Retina (tissue), 1 donor: ENCODE measurements at regions not wholly inside any gene's neighbourhood (a gene's known extent, or its start where the extent isn't known, plus 50 kb on each side); places are given as distances from the start of the nearest gene placed in this dataset.
"Not testable (repeated sequence)": the region's sequence is repeated elsewhere in the genome, so short reads cannot be mapped to it uniquely, and the experiment has no call there.

Experiments used
- DNase-seq: peaks from one replicate; pipeline ENCODE4 v3.0.0-alpha.2; 2016

DNA sequence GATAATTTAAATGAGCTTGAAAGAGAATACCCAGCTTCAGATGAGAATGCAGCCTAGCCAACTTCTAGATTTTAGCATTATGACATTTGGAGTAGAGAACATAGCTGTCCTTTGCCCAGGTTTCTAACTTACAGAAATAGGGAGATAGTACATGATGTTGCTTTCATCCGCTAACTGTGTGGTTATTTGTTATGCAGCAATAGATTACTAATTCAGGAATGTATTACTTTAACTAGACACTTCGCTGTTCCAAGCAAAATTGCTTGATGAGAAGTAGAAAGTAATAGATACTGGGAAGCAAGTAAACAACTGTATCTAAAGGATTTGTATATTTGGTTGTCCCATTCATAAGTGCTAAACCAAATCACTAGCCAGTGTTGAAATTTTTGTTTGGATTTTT, 790.9 kb upstream of the PRR20A start:
- no peak for DNase-seq

- no peak for DNase-seq
Measured at GRCh38 chr13:56351041-56351440, 789.7 kb upstream of the PRR20A start.

DNA sequence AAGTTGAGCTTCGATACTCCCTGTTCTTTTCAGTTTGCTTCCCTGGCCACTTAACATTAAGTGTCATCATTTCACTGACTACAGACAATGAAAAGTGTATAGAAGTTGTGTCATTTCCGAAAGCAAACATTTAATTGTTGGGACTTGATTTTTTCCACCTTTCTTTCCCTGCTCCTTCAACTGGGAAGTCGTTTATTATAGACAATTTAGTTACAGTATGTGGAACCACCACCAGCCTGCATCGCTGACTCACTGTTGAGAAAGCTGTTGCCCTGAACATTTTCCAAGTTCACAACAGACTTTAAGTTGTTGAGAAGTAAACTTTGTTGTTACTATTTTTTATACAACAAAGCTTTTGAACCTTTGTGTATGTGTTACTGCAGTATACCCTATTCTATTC, 788.4 kb upstream of the PRR20A start:
- DNase-seq: no peak

DNA sequence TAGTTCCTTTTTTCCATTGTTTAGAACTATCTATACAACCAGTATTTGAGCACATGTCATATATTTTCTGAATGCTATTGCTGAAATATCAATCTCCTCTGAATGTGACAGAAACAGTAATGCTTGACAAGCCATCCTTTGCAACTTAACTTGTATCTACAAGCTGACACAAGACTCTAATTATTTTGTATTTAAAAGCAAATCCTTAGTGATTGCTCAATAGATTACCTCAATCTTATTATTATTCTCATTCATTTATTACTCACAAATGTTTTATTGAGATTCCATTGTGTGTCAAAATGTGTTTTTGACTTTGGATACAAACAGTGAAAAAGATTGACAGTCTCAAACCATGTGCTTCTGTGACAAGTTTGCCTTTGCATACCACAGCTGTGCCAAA, 787.8 kb upstream of the PRR20A start:
- DNase-seq: no peak

- no peak for DNase-seq
Measured at GRCh38 chr13:56356690-56357089, 784.0 kb upstream of the PRR20A start.

DNA sequence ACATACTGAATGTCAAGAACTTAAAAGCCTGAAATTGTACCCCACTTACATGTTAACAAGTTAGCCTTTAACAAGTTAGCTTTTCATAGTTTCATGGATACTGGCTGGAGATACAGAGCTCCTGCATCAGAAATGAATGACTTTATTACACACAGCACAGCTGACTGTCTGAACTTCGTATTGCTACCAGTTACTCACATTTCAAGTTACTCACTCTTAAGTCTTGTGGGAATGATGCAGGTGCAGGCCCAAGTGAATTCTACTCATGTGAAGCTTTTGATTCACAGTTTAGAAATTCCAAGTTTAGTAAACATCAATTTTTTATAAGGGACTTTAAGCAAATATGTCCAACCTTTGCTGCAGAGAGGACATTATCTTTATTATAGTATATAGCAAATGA, 762.2 kb upstream of the PRR20A start:
- no peak for DNase-seq

- no peak for DNase-seq
Measured at GRCh38 chr13:56393549-56393948, 747.2 kb upstream of the PRR20A start.

DNA sequence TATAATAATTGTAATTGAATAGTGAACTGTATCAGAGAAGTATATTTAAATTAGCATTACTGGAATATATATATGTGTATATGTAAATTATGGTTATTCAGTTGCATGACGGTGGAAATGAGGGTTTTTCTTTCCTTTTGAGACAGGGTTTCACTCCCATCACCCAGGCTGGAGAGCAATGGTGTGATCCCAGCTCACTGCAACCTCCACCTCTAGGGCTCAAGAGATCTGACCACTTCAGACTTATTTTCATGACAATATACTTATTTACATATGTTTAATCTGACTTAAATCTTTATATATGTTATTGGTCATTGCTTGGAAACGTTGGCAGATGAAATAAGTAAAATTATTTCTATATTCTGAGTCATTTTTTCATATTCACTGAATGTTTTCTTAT, 744.4 kb upstream of the PRR20A start:
- no peak for DNase-seq

- DNase-seq: no peak
Measured at GRCh38 chr13:56400774-56401173, 739.9 kb upstream of the PRR20A start.

DNA sequence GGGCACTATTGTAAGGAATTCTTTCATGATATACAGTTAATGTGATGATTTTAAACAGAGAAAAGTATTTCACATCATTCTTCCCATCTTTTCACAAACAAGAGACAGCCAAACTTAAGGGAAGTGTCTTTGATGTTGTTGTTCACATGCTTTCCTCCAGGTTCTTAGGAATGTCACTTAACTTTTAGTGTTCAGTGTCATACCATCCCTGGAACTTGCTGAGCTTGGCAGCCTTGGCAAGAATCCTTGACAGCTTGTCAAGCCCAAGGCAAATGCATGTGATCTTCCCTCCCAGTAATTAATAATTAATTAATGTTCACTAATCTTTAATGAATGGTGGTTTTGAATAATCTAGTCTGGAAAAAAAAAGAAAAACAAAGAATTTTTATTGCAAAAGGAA, 727.9 kb upstream of the PRR20A start:
- no peak for DNase-seq

DNA sequence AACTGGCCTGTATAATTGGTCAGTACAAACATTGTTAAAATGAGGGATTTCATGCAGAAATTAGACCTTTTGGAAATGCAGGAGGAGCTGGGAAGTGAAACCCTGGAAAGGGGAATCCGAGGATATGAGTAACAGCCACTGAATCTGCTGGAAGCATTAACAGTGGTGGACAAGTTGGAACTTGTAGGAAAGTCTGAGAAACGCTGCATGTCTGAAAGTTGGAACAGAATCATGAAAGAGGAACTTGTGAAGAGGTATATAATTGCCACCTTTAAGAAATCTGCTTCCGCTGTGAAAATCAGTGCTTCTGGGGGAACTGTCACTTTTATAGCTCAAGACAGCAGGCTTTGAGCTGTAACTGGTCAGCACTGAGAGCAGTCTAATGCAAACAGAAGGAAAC, 716.5 kb upstream of the PRR20A start:
- no peak for DNase-seq

GRCh38 chr13:56457535-56458190, 683.1 kb upstream of the PRR20A start:
- DNase-seq: no peak

GRCh38 chr13:56459286-56459685, 681.4 kb upstream of the PRR20A start:
- no peak for DNase-seq

DNA sequence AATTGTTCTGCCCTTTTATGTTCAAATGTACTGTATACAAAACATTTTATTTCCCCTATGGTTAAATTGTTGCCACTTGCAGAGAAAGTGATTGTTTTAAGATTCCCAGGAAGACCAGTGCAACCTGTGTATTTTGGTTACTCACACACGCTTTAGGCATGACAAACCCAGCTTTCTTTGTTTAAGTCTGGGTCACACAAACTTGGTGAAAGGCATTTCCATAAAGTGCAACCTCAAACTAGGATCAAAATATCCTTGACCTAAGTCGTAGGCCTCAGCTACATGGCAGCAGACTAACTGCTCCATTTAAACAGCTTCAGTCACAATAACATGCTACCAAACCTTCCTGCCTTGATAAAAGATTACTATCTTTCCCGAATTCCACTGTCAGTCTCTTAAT, 639.0 kb upstream of the PRR20A start:
- DNase-seq: no peak

GRCh38 chr13:56510836-56511235, 629.9 kb upstream of the PRR20A start:
- DNase-seq: no peak

DNA sequence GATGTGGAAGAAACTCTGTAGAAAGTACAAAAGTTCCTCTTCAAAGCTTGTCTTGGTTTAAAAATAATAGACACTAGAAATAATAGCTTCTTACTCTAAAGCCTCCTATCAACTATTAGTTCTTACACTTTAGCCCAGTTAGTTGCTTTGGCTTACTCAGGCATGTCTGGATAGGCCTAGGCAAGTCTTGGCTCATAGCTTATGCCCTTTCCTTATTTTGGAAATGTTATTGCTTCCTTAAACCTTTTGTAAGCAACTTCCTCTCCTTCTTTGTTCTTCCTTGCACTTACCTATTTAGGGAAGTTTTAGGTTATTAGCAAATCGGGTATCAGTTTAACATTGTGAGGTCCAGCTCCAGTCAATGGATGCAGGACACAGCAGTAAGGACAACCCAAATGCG, 628.4 kb upstream of the PRR20A start:
- DNase-seq: not testable (repeated sequence)

- no peak for DNase-seq
Measured at GRCh38 chr13:56515441-56515840, 625.3 kb upstream of the PRR20A start.

- DNase-seq: no peak
Measured at GRCh38 chr13:56528040-56528790, 612.5 kb upstream of the PRR20A start.

DNA sequence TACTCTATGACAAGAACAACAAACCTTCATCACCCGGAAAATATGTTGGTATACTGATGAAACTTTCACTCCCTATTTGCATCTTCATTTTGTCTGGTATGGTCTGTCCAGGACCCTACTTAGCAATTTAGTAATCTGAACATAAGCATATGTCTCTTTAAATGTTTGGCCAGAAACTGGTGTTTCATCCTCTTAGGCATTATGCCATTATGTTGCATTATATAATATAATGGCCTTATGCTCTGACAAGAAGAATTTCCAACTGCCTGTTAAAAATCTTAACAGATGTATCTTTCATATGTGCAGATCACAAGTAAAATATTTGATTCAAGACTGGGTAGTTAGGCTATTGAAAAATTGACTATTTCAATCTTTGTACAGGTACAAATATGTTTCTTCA, 610.6 kb upstream of the PRR20A start:
- no peak for DNase-seq

DNA sequence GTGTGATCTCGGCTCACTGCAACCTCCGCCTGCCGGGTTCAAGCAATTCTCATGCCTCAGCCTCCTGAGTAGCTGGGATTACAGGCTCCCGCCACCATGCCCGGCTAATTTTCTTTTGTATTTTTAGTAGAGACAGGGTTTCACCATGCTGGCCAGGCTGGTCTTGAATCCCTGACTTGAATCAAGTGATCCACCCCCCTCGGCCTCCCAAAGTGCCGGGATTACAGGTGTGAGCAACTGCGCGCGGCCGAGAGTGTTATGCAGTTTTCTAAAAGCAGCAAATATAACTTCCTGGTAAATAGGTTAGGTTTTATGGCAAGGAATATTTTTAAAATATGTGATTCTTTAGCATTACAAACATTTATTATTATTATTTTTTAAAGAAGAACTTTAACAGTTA, 592.8 kb upstream of the PRR20A start:
- not testable (repeated sequence) for DNase-seq

DNA sequence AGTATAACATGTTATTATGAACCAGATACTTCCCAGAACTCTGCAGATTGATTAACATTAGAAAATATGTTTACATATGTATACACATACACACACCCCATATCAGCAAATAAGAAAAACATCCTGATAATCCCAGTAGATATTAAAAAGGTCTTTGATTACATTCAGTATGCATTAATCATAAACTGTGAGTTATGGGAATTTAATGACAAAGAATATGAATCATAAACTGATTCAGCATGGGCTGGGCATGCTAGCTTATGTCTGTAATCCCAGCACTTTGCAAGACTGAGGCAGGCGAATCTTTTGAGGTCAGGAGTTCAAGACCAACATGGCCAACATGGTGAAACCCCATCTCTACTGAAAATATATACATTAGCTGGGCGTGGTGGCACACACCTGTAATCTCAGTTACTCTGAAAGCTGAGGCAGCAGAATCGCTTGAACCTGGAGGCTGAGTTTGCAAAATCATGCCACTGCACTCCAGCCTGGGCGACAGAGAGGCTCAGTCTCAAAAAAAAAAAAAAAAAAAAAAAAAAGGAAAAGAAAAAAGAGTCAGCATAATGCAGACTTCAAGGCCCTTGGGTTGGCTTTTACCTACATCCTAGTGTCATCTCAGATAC, 581.9 kb upstream of the PRR20A start:
- DNase-seq: no peak

DNA sequence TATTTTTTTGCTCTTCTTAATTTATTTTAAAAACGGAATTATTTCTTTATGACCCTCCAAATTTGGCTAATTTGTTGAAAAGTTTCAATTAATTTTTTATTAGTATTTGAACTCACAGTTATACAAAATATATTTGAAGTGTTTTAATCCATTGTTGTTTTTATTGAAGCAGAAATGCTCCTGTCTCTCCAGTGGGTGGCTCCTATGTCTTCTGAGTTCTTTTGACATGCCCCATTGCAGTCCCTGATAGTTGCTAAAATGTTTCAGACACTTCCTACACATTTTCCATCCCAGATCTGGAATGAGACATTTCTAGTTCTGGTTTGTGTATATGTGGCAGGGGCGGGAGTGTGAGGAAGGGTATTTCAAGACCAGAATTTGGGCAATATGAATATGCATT, 579.4 kb upstream of the PRR20A start:
- no peak for DNase-seq

GRCh38 chr13:56563663-56564062, 577.1 kb upstream of the PRR20A start:
- no peak for DNase-seq

- DNase-seq: no peak
Measured at GRCh38 chr13:56586976-56587375, 553.7 kb upstream of the PRR20A start.
